A549 (cell line): ENCODE measurements at regions not wholly inside any gene's neighbourhood (a gene's known extent, or its start where the extent isn't known, plus 50 kb on each side); places are given as distances from the start of the nearest gene placed in this dataset.

Experiments
- ATAC-seq, 2 experiments: fragments of 200-7000 bp in 1 of 2; fragments of >200 bp in 1 of 2; cut with Nextera tagmentation in 1 of 2; cut with Tn5 transposase in 1 of 2; 3 replicates each; pipeline versions ENCODE4 v1.8.0 to v1.9.1; 2018 to 2020; ENCODE audit warnings: mild to moderate bottlenecking in 1 of 2, moderate library complexity in 1 of 2
- CTCF ChIA-PET: fragments of 300-600 bp; sonication (Branson Sonifier 250); formaldehyde crosslinking; extraction: SDS; loops from one replicate; lab custom pipeline; 2021; ENCODE audit warnings: antibody characterized with exemption, inconsistent platforms; lab: Yijun Ruan, JAX
- POLR2A ChIA-PET: fragments of 350-600 bp; formaldehyde crosslinking; extraction: SDS; loops from one replicate; lab custom pipeline; 2021; ENCODE audit warnings: antibody characterized with exemption, inconsistent platforms; lab: Yijun Ruan, JAX
- DNase-seq, 2 experiments: peaks; one replicate each; pipeline versions ENCODE4 v3.0.0 to v3.0.0-alpha.2; 2011 to 2016; ENCODE audit warnings: low read depth in 1 of 2, low spot score in 1 of 2
- FAIRE-seq: peaks from 2 replicates; lab custom pipeline; 2011; peaks lifted over from hg19 to GRCh38; lab: Jason Lieb, UNC
- H3K27ac ChIP-seq, 2 experiments: fragments of >200 bp; sonication (Bioruptor Twin); formaldehyde crosslinking; 3 replicates each; pipeline ENCODE4 v1.5.1; 2016 to 2017
- H3K4me1 ChIP-seq: fragments of >200 bp; sonication (Bioruptor Twin); formaldehyde crosslinking; 3 replicates; pipeline ENCODE4 v1.6.1; 2016
- H3K4me2 ChIP-seq: fragments of >200 bp; sonication (Bioruptor Twin); formaldehyde crosslinking; 3 replicates; pipeline ENCODE4 v1.6.1; 2016
- H3K4me3 ChIP-seq: fragments of >200 bp; sonication (Bioruptor Twin); formaldehyde crosslinking; 3 replicates; pipeline ENCODE4 v1.5.1; 2016
- H3K9me3 ChIP-seq: fragments of >200 bp; sonication (Bioruptor Twin); formaldehyde crosslinking; 3 replicates; pipeline ENCODE4 v1.6.1; 2016
- ATOH8 ChIP-seq: fragments of 250-450 bp; sonication (Bioruptor Pico); IDR thresholded peaks from 2 replicates; pipeline ENCODE4 v1.5.0; 2020; ENCODE audit warnings: low read depth, mild to moderate bottlenecking, moderate library complexity
- BHLHE40 ChIP-seq: IDR thresholded peaks from 2 replicates; pipeline ENCODE4 v1.6.1; 2012; ENCODE audit warnings: low read depth, low read length, inconsistent platforms
- CEBPB ChIP-seq, 2 experiments: fragments of >200 bp in 1 of 2; sonication (Bioruptor Twin) in 1 of 2; formaldehyde crosslinking in 1 of 2; IDR thresholded peaks; 2 replicates each; pipeline ENCODE4 v1.6.1; 2012 to 2016
- CHD2 ChIP-seq: fragments of 150-350 bp; IDR thresholded peaks from 2 replicates; pipeline ENCODE4 v1.6.1; 2014; ENCODE audit warnings: low read length; ENCODE audit not compliant: partially characterized antibody
- CHD4 ChIP-seq: fragments of 200-600 bp; sonication (generic); IDR thresholded peaks from 2 replicates; pipeline ENCODE4 v1.6.1; 2016; ENCODE audit warnings: antibody characterized with exemption, mild to moderate bottlenecking, borderline replicate concordance
- ELK1 ChIP-seq: fragments of 150-350 bp; IDR thresholded peaks from 2 replicates; pipeline ENCODE4 v1.6.1; 2014; ENCODE audit warnings: low read depth, mild to moderate bottlenecking, low read length
- EP300 ChIP-seq, 2 experiments: fragments of >200 bp; sonication (Bioruptor Twin); formaldehyde crosslinking; IDR thresholded peaks; 2 replicates in 1 of 2; 3 replicates in 1 of 2; pipeline ENCODE4 v1.6.1; 2016 to 2017
- ESRRA ChIP-seq: fragments of 150-350 bp; IDR thresholded peaks from 2 replicates; pipeline ENCODE4 v1.6.1; 2014; ENCODE audit warnings: mild to moderate bottlenecking, low read length, borderline replicate concordance
- FOSB ChIP-seq: fragments of 250-450 bp; sonication (Bioruptor Pico); IDR thresholded peaks from 2 replicates; pipeline ENCODE4 v1.5.0; 2020; ENCODE audit warnings: mild to moderate bottlenecking, moderate library complexity
- FOXS1 ChIP-seq: fragments of 250-450 bp; sonication (Bioruptor Pico); IDR thresholded peaks from 2 replicates; pipeline ENCODE4 v1.5.0; 2020; ENCODE audit warnings: mild to moderate bottlenecking, moderate library complexity
- GATA3 ChIP-seq: IDR thresholded peaks from 2 replicates; pipeline ENCODE4 v1.6.1; 2012; ENCODE audit warnings: borderline replicate concordance
- HDAC2 ChIP-seq: fragments of 200-600 bp; sonication (generic); IDR thresholded peaks from 2 replicates; pipeline ENCODE4 v1.6.1; 2016
- HEYL ChIP-seq: fragments of 250-450 bp; sonication (Bioruptor Pico); IDR thresholded peaks from 2 replicates; pipeline ENCODE4 v1.8.0; 2021; ENCODE audit warnings: mild to moderate bottlenecking, moderate library complexity
- HOXB5 ChIP-seq: fragments of 250-450 bp; sonication (Bioruptor Pico); IDR thresholded peaks from 2 replicates; pipeline ENCODE4 v1.5.0; 2020; ENCODE audit warnings: mild to moderate bottlenecking, moderate library complexity
- JUN ChIP-seq, 2 experiments: fragments of >200 bp; sonication (Bioruptor Twin); formaldehyde crosslinking; IDR thresholded peaks; 2 replicates in 1 of 2; 3 replicates in 1 of 2; pipeline ENCODE4 v1.6.1; 2016 to 2017
- KDM5A ChIP-seq: fragments of 200-600 bp; sonication (generic); IDR thresholded peaks from 2 replicates; pipeline ENCODE4 v1.6.1; 2016; ENCODE audit warnings: antibody characterized with exemption, mild to moderate bottlenecking
- MAZ ChIP-seq: fragments of 150-350 bp; IDR thresholded peaks from 2 replicates; pipeline ENCODE4 v1.6.1; 2014; ENCODE audit warnings: antibody characterized with exemption, low read depth, low read length, borderline replicate concordance
- NFE2L2 ChIP-seq: fragments of 150-350 bp; conservative IDR thresholded peaks from 2 replicates; pipeline ENCODE4 v1.6.1; 2014; ENCODE audit warnings: low read length
- NPAS2 ChIP-seq: fragments of 250-450 bp; sonication (Bioruptor Pico); IDR thresholded peaks from 2 replicates; pipeline ENCODE4 v1.8.0; 2022; ENCODE audit warnings: mild to moderate bottlenecking, moderate library complexity, borderline replicate concordance
- NR3C1 ChIP-seq: fragments of >200 bp; sonication (Bioruptor Twin); formaldehyde crosslinking; IDR thresholded peaks from 3 replicates; pipeline ENCODE4 v1.6.1; 2017
- PBX3 ChIP-seq: IDR thresholded peaks from 2 replicates; pipeline ENCODE4 v1.6.1; 2012
- REST ChIP-seq: fragments of 200-600 bp; sonication (generic); IDR thresholded peaks from 2 replicates; pipeline ENCODE4 v1.6.1; 2016; ENCODE audit warnings: antibody characterized with exemption, mild to moderate bottlenecking, moderate library complexity
- RNF2 ChIP-seq: fragments of 200-600 bp; sonication (generic); IDR thresholded peaks from 2 replicates; pipeline ENCODE4 v1.6.1; 2016; ENCODE audit warnings: low read depth, mild to moderate bottlenecking, antibody characterized with exemption, moderate library complexity, borderline replicate concordance
- TP53 ChIP-seq: fragments of 250-450 bp; sonication (Bioruptor Pico); IDR thresholded peaks from 2 replicates; pipeline ENCODE4 v1.5.0; 2021; ENCODE audit warnings: mild to moderate bottlenecking, moderate library complexity
- ZFP36 ChIP-seq: fragments of 450-650 bp; IDR thresholded peaks from 2 replicates; pipeline ENCODE4 v1.6.1; 2014; ENCODE audit warnings: borderline replicate concordance; ENCODE audit not compliant: partially characterized antibody
- WGBS: methylation state at CpG from one replicate; pipeline ENCODE4 v1.1.6; 2017; ENCODE audit errors: missing lambda C conversion rate; 5-methylcytosine and 5-hydroxymethylcytosine counted together

GRCh38 chr7:51629206-51629605 lies 312.6 kb upstream of the COBL start:
- ChIA-PET CTCF (no interaction called here), POLR2A (no interaction called here)
- H3K9me3 ChIP-seq: no peaks in the 10 kb centered on the region
- TF ChIP-seq CHD4 (no peak), PBX3 (no peak), FOXS1 (CRISPR knock-in tag) (no peak), FOSB (CRISPR knock-in tag) (no peak), JUN (IDR thresholded peaks at IDR 0.05) (no peak), ESRRA (no peak), NR3C1 (no peak), ZFP36 (no peak), MAZ (no peak), NPAS2 (no peak), CHD2 (no peak), KDM5A (no peak), ATOH8 (CRISPR knock-in tag) (no peak), HEYL (CRISPR knock-in tag) (no peak), HDAC2 (no peak), GATA3 (no peak), ELK1 (no peak), NFE2L2 (no peak)
- ATAC-seq: no peak
- DNase-seq: no peak
- H3K4me1 ChIP-seq: no peaks in the 10 kb centered on the region
- H3K27ac ChIP-seq: no peak overlapping the region
- no peak overlapping the region for H3K4me3 ChIP-seq
- no peak for FAIRE-seq
- WGBS: 15% methylated on average over 5 of the region's 5 CpGs
- no peak overlapping the region for H3K4me2 ChIP-seq

- H3K9me3 ChIP-seq: no peaks in the 10 kb centered on the region
- FAIRE-seq: no peak
- 0% methylated on average over 2 of the region's 2 CpGs for WGBS
- POLR2A ChIA-PET: no interaction called here
- H3K4me3 ChIP-seq: no peak overlapping the region
- no peak for ATAC-seq
- TF ChIP-seq NFE2L2 (no peak), CHD2 (no peak), BHLHE40 (no peak), HEYL (CRISPR knock-in tag) (no peak), TP53 (CRISPR knock-in tag) (no peak), HOXB5 (CRISPR knock-in tag) (no peak), EP300 (IDR thresholded peaks at IDR 0.05) (no peak), CEBPB (IDR thresholded peaks at IDR 0.05) (no peak), PBX3 (no peak), RNF2 (no peak), REST (no peak)
- no peak overlapping the region for H3K27ac ChIP-seq
- CTCF ChIA-PET: no interaction called here
- H3K4me2 ChIP-seq: no peak overlapping the region
- H3K4me1 ChIP-seq: no peaks in the 10 kb centered on the region
- no peak for DNase-seq
These were observed 305.3 kb upstream of the COBL start for GRCh38 chr7:51621956-51622355.
